A549 (cell line): ENCODE measurements at regions not wholly inside any gene's neighbourhood (a gene's known extent, or its start where the extent isn't known, plus 50 kb on each side); places are given as distances from the start of the nearest gene placed in this dataset.

Source experiments
- ATAC-seq, 2 experiments: fragments of 200-7000 bp in 1 of 2; fragments of >200 bp in 1 of 2; cut with Nextera tagmentation in 1 of 2; cut with Tn5 transposase in 1 of 2; 3 replicates each; pipeline versions ENCODE4 v1.8.0 to v1.9.1; 2018 to 2020; ENCODE audit warnings: mild to moderate bottlenecking in 1 of 2, moderate library complexity in 1 of 2
- CTCF ChIA-PET: fragments of 300-600 bp; sonication (Branson Sonifier 250); formaldehyde crosslinking; extraction: SDS; loops from one replicate; lab custom pipeline; 2021; ENCODE audit warnings: antibody characterized with exemption, inconsistent platforms; lab: Yijun Ruan, JAX
- POLR2A ChIA-PET: fragments of 350-600 bp; formaldehyde crosslinking; extraction: SDS; loops from one replicate; lab custom pipeline; 2021; ENCODE audit warnings: antibody characterized with exemption, inconsistent platforms; lab: Yijun Ruan, JAX
- DNase-seq, 2 experiments: peaks; one replicate each; pipeline versions ENCODE4 v3.0.0 to v3.0.0-alpha.2; 2011 to 2016; ENCODE audit warnings: low read depth in 1 of 2, low spot score in 1 of 2
- FAIRE-seq: peaks from 2 replicates; lab custom pipeline; 2011; peaks lifted over from hg19 to GRCh38; lab: Jason Lieb, UNC
- H3K27ac ChIP-seq, 2 experiments: fragments of >200 bp; sonication (Bioruptor Twin); formaldehyde crosslinking; 3 replicates each; pipeline ENCODE4 v1.5.1; 2016 to 2017
- H3K4me1 ChIP-seq: fragments of >200 bp; sonication (Bioruptor Twin); formaldehyde crosslinking; 3 replicates; pipeline ENCODE4 v1.6.1; 2016
- H3K4me2 ChIP-seq: fragments of >200 bp; sonication (Bioruptor Twin); formaldehyde crosslinking; 3 replicates; pipeline ENCODE4 v1.6.1; 2016
- H3K4me3 ChIP-seq: fragments of >200 bp; sonication (Bioruptor Twin); formaldehyde crosslinking; 3 replicates; pipeline ENCODE4 v1.5.1; 2016
- H3K9me3 ChIP-seq: fragments of >200 bp; sonication (Bioruptor Twin); formaldehyde crosslinking; 3 replicates; pipeline ENCODE4 v1.6.1; 2016
- BHLHE40 ChIP-seq: IDR thresholded peaks from 2 replicates; pipeline ENCODE4 v1.6.1; 2012; ENCODE audit warnings: low read depth, low read length, inconsistent platforms
- CBX8 ChIP-seq: fragments of 200-600 bp; sonication (generic); IDR thresholded peaks from 2 replicates; pipeline ENCODE4 v1.6.1; 2016
- CEBPB ChIP-seq, 2 experiments: fragments of >200 bp in 1 of 2; sonication (Bioruptor Twin) in 1 of 2; formaldehyde crosslinking in 1 of 2; IDR thresholded peaks; 2 replicates each; pipeline ENCODE4 v1.6.1; 2012 to 2016
- CHD2 ChIP-seq: fragments of 150-350 bp; IDR thresholded peaks from 2 replicates; pipeline ENCODE4 v1.6.1; 2014; ENCODE audit warnings: low read length; ENCODE audit not compliant: partially characterized antibody
- CHD4 ChIP-seq: fragments of 200-600 bp; sonication (generic); IDR thresholded peaks from 2 replicates; pipeline ENCODE4 v1.6.1; 2016; ENCODE audit warnings: antibody characterized with exemption, mild to moderate bottlenecking, borderline replicate concordance
- ESRRA ChIP-seq: fragments of 150-350 bp; IDR thresholded peaks from 2 replicates; pipeline ENCODE4 v1.6.1; 2014; ENCODE audit warnings: mild to moderate bottlenecking, low read length, borderline replicate concordance
- HDAC2 ChIP-seq: fragments of 200-600 bp; sonication (generic); IDR thresholded peaks from 2 replicates; pipeline ENCODE4 v1.6.1; 2016
- HEYL ChIP-seq: fragments of 250-450 bp; sonication (Bioruptor Pico); IDR thresholded peaks from 2 replicates; pipeline ENCODE4 v1.8.0; 2021; ENCODE audit warnings: mild to moderate bottlenecking, moderate library complexity
- HOXB5 ChIP-seq: fragments of 250-450 bp; sonication (Bioruptor Pico); IDR thresholded peaks from 2 replicates; pipeline ENCODE4 v1.5.0; 2020; ENCODE audit warnings: mild to moderate bottlenecking, moderate library complexity
- JUN ChIP-seq, 2 experiments: fragments of >200 bp; sonication (Bioruptor Twin); formaldehyde crosslinking; IDR thresholded peaks; 2 replicates in 1 of 2; 3 replicates in 1 of 2; pipeline ENCODE4 v1.6.1; 2016 to 2017
- KDM5A ChIP-seq: fragments of 200-600 bp; sonication (generic); IDR thresholded peaks from 2 replicates; pipeline ENCODE4 v1.6.1; 2016; ENCODE audit warnings: antibody characterized with exemption, mild to moderate bottlenecking
- NFE2L2 ChIP-seq: fragments of 150-350 bp; conservative IDR thresholded peaks from 2 replicates; pipeline ENCODE4 v1.6.1; 2014; ENCODE audit warnings: low read length
- NPAS2 ChIP-seq: fragments of 250-450 bp; sonication (Bioruptor Pico); IDR thresholded peaks from 2 replicates; pipeline ENCODE4 v1.8.0; 2022; ENCODE audit warnings: mild to moderate bottlenecking, moderate library complexity, borderline replicate concordance
- RAD21 ChIP-seq, 2 experiments: fragments of >200 bp in 1 of 2; sonication (Bioruptor Twin) in 1 of 2; formaldehyde crosslinking in 1 of 2; IDR thresholded peaks in 1 of 2; conservative IDR thresholded peaks in 1 of 2; 2 replicates in 1 of 2; 3 replicates in 1 of 2; pipeline ENCODE4 v1.6.1; 2012 to 2018; ENCODE audit warnings: inconsistent platforms in 1 of 2
- RFX5 ChIP-seq: fragments of 450-650 bp; IDR thresholded peaks from 2 replicates; pipeline ENCODE4 v1.7.1; 2014; ENCODE audit warnings: antibody characterized with exemption, mild to moderate bottlenecking, moderate library complexity
- SMC3 ChIP-seq: fragments of >200 bp; sonication (Bioruptor Twin); formaldehyde crosslinking; IDR thresholded peaks from 3 replicates; pipeline ENCODE4 v1.6.1; 2018; ENCODE audit warnings: inconsistent platforms
- TFCP2L1 ChIP-seq: fragments of 250-450 bp; sonication (Bioruptor Pico); IDR thresholded peaks from 2 replicates; pipeline ENCODE4 v1.5.0; 2021; ENCODE audit warnings: mild to moderate bottlenecking
- TP53 ChIP-seq: fragments of 250-450 bp; sonication (Bioruptor Pico); IDR thresholded peaks from 2 replicates; pipeline ENCODE4 v1.5.0; 2021; ENCODE audit warnings: mild to moderate bottlenecking, moderate library complexity
- ZC3H11A ChIP-seq: fragments of 450-650 bp; IDR thresholded peaks from 2 replicates; pipeline ENCODE4 v1.6.1; 2014; ENCODE audit warnings: antibody characterized with exemption, mild to moderate bottlenecking
- ZNF302 ChIP-seq: fragments of 250-450 bp; sonication (Bioruptor Pico); IDR thresholded peaks from 2 replicates; pipeline ENCODE4 v1.9.0; 2021; ENCODE audit warnings: inconsistent platforms, mild to moderate bottlenecking, moderate library complexity
- WGBS: methylation state at CpG from one replicate; pipeline ENCODE4 v1.1.6; 2017; ENCODE audit errors: missing lambda C conversion rate; 5-methylcytosine and 5-hydroxymethylcytosine counted together
- TF ChIP-seq, protein P1 (sequence below): fragments of 450-650 bp; IDR thresholded peaks from 2 replicates; pipeline ENCODE4 v1.6.1; 2014; ENCODE audit warnings: antibody characterized with exemption
- TF ChIP-seq, protein P2 (sequence below): IDR thresholded peaks from 2 replicates; pipeline ENCODE4 v1.6.1; 2012
- TF ChIP-seq, protein P3 (sequence below): IDR thresholded peaks from 2 replicates; pipeline ENCODE4 v1.6.1; 2012; ENCODE audit warnings: low read depth, borderline replicate concordance
- TF ChIP-seq, protein P4 (sequence below): IDR thresholded peaks from 2 replicates; pipeline ENCODE4 v1.6.1; 2012

DNA sequence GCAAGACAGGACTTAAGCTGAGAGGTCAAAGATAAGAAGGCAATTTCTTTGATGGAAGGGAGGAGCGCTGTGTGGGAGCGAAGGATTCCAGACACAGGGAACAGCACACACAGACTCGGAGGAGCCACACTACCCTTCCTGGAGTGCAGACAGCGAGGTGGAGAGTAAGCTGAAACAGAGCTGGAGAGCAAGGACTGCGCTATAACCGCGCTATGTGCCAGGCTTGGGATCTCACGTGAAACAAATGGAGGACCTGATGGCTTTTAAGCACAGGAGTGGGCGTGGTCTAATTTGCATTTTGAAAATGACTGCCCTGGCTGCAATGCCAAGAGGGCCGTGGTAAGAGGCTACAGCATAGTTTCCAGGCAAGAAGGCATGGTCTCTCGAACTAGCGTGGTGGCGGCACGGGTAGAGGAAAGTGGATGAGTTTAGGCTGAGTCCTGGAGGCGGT lies 113.9 kb upstream of the SORBS2 start:
- no peak for DNase-seq
- ChIA-PET CTCF (no interaction called here), POLR2A (no interaction called here)
- no peaks in the 10 kb centered on the region for H3K9me3 ChIP-seq
- TF ChIP-seq NFE2L2 (no peak), RAD21 (conservative IDR thresholded peaks at IDR 0.05 in 1 of 2, IDR thresholded peaks at IDR 0.05 in 1 of 2) (no peak), CHD4 (no peak), HEYL (CRISPR knock-in tag) (no peak), CBX8 (no peak), ZNF302 (CRISPR knock-in tag) (no peak), SMC3 (no peak), TP53 (CRISPR knock-in tag) (no peak), ESRRA (no peak), ZC3H11A (no peak), JUN (IDR thresholded peaks at IDR 0.05) (no peak)
- TF ChIP-seq, protein P1, sequence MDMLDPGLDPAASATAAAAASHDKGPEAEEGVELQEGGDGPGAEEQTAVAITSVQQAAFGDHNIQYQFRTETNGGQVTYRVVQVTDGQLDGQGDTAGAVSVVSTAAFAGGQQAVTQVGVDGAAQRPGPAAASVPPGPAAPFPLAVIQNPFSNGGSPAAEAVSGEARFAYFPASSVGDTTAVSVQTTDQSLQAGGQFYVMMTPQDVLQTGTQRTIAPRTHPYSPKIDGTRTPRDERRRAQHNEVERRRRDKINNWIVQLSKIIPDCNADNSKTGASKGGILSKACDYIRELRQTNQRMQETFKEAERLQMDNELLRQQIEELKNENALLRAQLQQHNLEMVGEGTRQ: no peak
- H3K4me2 ChIP-seq: no peak overlapping the region
- no peak for FAIRE-seq
- H3K27ac ChIP-seq: no peak overlapping the region
- WGBS: 74% methylated on average over 15 of the region's 15 CpGs
- no peak overlapping the region for H3K4me3 ChIP-seq
- no peaks in the 10 kb centered on the region for H3K4me1 ChIP-seq
- no peak for ATAC-seq

DNA sequence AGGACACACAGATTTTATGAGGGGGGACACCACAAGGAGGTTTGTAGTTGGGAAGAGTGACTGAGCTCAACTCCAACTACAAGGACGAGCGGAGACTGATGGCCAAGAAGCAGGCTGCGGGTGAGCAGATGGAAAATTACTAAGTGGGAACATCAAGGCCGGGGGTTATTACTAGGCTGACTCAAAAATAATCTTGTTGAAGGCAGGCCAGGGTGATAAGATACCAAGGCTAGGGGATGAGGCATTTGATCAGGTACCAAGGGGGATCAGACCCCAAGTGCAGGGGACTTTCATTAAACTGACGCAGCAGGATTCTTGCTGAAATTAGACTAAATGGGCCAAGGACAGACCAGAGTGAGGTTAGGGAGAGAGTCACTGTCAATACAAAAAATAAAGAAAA lies 119.4 kb upstream of the SORBS2 start:
- 76% methylated on average over 5 of the region's 5 CpGs for WGBS
- DNase-seq: no peak
- TF ChIP-seq CEBPB (IDR thresholded peaks at IDR 0.05) (no peak), HOXB5 (no peak), RFX5 (no peak), CHD2 (no peak), NPAS2 (no peak)
- TF ChIP-seq, protein P2, sequence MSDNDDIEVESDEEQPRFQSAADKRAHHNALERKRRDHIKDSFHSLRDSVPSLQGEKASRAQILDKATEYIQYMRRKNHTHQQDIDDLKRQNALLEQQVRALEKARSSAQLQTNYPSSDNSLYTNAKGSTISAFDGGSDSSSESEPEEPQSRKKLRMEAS: no peak
- TF ChIP-seq, protein P3, sequence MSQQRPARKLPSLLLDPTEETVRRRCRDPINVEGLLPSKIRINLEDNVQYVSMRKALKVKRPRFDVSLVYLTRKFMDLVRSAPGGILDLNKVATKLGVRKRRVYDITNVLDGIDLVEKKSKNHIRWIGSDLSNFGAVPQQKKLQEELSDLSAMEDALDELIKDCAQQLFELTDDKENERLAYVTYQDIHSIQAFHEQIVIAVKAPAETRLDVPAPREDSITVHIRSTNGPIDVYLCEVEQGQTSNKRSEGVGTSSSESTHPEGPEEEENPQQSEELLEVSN: no peak
- POLR2A ChIA-PET: no interaction called here
- no peak for ATAC-seq
- H3K9me3 ChIP-seq: no peaks in the 10 kb centered on the region
- no peak overlapping the region for H3K27ac ChIP-seq
- CTCF ChIA-PET: no interaction called here
- no peak overlapping the region for H3K4me3 ChIP-seq
- no peaks in the 10 kb centered on the region for H3K4me1 ChIP-seq
- FAIRE-seq: no peak
- no peak overlapping the region for H3K4me2 ChIP-seq

DNA sequence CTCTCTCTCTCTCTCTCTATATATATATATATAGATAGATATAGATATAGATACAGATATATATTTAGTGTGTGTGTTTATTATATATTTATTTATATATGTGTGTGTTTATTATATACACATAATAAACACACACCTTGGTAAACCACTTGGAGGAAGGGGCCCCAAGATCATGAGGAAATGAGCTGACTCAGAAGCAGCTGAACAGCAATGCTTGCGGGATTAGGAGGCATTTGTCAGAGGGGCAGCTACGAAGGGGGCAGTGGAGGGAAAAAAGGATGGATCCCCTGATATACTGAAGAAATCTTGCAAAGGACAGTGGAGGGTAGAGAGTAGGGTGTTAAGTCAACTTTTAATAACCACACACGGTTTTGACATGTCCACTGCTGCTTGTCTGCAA lies 120.0 kb upstream of the SORBS2 start:
- FAIRE-seq: no peak
- no peak overlapping the region for H3K4me3 ChIP-seq
- WGBS: 5% methylated on average over 3 of the region's 3 CpGs
- CTCF ChIA-PET: no interaction called here
- no peaks in the 10 kb centered on the region for H3K9me3 ChIP-seq
- TF ChIP-seq BHLHE40: no peak
- no peak for TF ChIP-seq JUN (IDR thresholded peaks at IDR 0.05)
- TF ChIP-seq, protein P3: no peak
- TF ChIP-seq KDM5A: no peak
- TF ChIP-seq, protein P4, sequence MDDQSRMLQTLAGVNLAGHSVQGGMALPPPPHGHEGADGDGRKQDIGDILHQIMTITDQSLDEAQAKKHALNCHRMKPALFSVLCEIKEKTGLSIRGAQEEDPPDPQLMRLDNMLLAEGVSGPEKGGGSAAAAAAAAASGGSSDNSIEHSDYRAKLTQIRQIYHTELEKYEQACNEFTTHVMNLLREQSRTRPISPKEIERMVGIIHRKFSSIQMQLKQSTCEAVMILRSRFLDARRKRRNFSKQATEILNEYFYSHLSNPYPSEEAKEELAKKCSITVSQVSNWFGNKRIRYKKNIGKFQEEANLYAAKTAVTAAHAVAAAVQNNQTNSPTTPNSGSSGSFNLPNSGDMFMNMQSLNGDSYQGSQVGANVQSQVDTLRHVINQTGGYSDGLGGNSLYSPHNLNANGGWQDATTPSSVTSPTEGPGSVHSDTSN: no peak
- TF ChIP-seq TFCP2L1 (CRISPR knock-in tag): no peak
- TF ChIP-seq HDAC2: no peak
- TF ChIP-seq, all 56 proteins: peak for 0
- POLR2A ChIA-PET: no interaction called here
- no peaks in the 10 kb centered on the region for H3K4me1 ChIP-seq
- DNase-seq (no peak), ATAC-seq (no peak)
- H3K27ac ChIP-seq: no peak overlapping the region
- no peak overlapping the region for H3K4me2 ChIP-seq
